Lower lobe of right lung (tissue), 2 donors: ENCODE measurements at regions not wholly inside any gene's neighbourhood (a gene's known extent, or its start where the extent isn't known, plus 50 kb on each side); places are given as distances from the start of the nearest gene placed in this dataset.

Experiments used
- ATAC-seq, 2 donors: fragments of 200-7000 bp; cut with Tn5 transposase; one replicate each; pipeline ENCODE4 v1.9.1; 2020 to 2022; ENCODE audit warnings: mild to moderate bottlenecking in 2 of 2, moderate library complexity in 2 of 2
- DNase-seq: peaks from one replicate; pipeline ENCODE4 v3.0.0-alpha.2; 2020
- H3K27ac ChIP-seq: fragments of 200-600 bp; one replicate; pipeline ENCODE4 v1.8.0; 2022
- H3K27me3 ChIP-seq: fragments of 200-600 bp; one replicate; pipeline ENCODE4 v1.8.0; 2022; ENCODE audit warnings: low read depth
- H3K36me3 ChIP-seq: fragments of 200-600 bp; one replicate; pipeline ENCODE4 v1.8.0; 2022; ENCODE audit warnings: mild to moderate bottlenecking
- H3K4me1 ChIP-seq: fragments of 200-600 bp; one replicate; pipeline ENCODE4 v1.8.0; 2022
- H3K4me3 ChIP-seq: fragments of 200-600 bp; one replicate; pipeline ENCODE4 v1.8.0; 2022; ENCODE audit warnings: mild to moderate bottlenecking
- H3K9me3 ChIP-seq: fragments of 200-600 bp; one replicate; pipeline ENCODE4 v1.8.0; 2022
- intact Hi-C: fragments of 100-400 bp; cut with DNase I; formaldehyde crosslinking; loops from one replicate; pipeline ENCODE4 v1.11.0; 2022
- TF ChIP-seq, protein P1 (sequence below): fragments of 200-600 bp; IDR thresholded peaks from one replicate; pipeline ENCODE4 v1.8.0; 2022; ENCODE audit warnings: antibody characterized with exemption, mild to moderate bottlenecking
- donor health status: DM: no; HTN: yes; CAD: no; lungs with severe emphysema.

DNA sequence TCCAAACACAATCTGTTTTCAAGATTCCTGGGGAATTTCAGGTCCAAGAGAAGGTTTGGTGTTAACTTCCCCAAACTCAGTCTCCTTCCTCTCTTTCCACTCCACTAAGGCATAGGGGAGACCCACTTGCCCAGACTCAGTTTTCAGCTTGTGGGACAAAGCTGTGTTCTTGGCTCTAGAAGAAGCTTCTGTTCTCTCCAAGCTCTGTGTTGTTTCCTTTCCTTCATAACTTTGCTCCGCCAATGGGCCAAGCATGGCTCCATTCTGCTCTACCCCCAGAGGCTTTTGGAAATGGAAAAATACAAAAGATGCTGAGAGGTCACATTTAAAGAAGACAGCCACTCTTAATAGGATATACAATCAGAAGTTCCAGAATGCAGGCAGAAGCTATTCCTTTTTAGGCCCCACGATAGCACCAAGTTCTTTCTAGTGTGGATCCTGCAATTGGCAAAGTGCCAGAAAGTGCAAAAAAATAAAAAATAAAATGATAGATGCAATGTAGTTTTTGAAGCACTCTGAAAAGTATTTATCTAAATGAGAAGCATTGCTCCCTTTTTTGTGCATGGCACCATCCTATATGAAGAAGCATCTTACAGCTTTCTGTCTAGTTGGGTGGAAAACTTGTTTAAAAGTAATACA, 510.1 kb downstream of the TXNL1 start:
- Histone ChIP-seq H3K4me3 (no peak overlapping the region), H3K27ac (no peak overlapping the region), H3K9me3 (no peaks in the 10 kb centered on the region), H3K4me1 (no peaks in the 10 kb centered on the region), H3K36me3 (no peaks in the 10 kb centered on the region), H3K27me3 (no peaks in the 10 kb centered on the region)
- no peak for DNase-seq
- intact Hi-C loops = no loop called here
- TF ChIP-seq, protein P1, sequence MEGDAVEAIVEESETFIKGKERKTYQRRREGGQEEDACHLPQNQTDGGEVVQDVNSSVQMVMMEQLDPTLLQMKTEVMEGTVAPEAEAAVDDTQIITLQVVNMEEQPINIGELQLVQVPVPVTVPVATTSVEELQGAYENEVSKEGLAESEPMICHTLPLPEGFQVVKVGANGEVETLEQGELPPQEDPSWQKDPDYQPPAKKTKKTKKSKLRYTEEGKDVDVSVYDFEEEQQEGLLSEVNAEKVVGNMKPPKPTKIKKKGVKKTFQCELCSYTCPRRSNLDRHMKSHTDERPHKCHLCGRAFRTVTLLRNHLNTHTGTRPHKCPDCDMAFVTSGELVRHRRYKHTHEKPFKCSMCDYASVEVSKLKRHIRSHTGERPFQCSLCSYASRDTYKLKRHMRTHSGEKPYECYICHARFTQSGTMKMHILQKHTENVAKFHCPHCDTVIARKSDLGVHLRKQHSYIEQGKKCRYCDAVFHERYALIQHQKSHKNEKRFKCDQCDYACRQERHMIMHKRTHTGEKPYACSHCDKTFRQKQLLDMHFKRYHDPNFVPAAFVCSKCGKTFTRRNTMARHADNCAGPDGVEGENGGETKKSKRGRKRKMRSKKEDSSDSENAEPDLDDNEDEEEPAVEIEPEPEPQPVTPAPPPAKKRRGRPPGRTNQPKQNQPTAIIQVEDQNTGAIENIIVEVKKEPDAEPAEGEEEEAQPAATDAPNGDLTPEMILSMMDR = no peak
- ATAC-seq = no peak

DNA sequence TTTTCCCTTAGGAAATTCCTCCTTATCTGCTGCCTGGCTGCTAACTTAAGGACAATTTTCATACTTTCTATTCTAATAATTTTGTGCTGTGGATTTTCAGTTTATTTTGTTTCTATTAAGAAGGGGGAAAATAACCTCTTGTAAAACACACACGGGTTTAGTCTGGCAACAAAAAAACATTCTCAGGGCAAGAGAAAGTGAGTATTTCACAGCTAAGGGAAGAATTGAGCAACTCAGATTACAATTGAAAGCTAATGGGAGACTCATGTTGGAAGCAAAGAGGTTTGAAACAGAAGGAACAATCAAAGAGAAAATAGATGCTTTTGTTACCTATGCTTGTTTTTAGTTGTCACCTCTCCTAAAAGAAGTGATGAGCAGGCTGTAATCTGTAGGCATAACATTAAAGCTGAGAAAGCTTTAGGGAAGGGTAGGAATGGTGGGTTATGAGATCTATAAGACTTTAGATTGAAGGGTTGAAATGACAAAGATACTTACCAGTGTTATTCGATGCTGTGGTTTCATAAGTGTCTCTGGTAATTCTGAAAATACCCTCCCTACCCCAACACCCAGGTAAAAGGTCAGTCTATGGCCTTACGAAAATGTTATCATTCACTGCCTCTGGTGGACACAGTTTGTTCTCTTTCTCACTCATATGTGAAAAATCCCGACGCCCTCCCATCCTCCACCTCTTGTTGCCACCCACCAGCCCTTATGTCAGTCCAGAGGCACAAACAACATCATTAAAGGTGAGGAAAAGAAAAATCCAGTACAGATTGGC, 510.9 kb downstream of the TXNL1 start:
- Histone ChIP-seq H3K4me1 (no peaks in the 10 kb centered on the region), H3K27me3 (no peaks in the 10 kb centered on the region), H3K4me3 (no peak overlapping the region), H3K36me3 (no peaks in the 10 kb centered on the region), H3K9me3 (no peaks in the 10 kb centered on the region), H3K27ac (no peak overlapping the region)
- ATAC-seq (no peak), DNase-seq (no peak)
- TF ChIP-seq, protein P1 = no peak
- intact Hi-C loops = no loop called here

DNA sequence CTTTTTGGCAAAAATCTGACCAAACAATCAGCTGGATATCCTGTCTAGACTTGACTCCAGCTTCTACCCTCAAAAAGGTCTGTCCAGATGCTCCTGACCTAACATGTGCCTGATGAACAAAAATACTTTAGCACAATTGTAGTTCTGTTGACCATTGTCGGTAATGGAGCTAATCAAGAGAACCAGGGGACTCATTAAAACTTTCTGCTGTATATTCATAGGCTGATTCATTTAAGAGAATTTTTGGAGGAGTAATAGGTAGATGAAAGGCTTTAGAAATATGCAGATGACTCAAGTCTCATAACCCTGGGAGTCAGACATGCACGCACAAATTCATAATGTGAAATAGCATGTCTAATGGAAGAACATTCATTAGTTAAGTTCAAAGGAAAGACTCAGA, 514.2 kb downstream of the TXNL1 start:
- H3K4me1 ChIP-seq = no peaks in the 10 kb centered on the region
- intact Hi-C loops = no loop called here
- H3K27me3 ChIP-seq = no peaks in the 10 kb centered on the region
- no peaks in the 10 kb centered on the region for H3K9me3 ChIP-seq
- no peak overlapping the region for H3K27ac ChIP-seq
- no peaks in the 10 kb centered on the region for H3K36me3 ChIP-seq
- ATAC-seq = no peak
- TF ChIP-seq, protein P1 = no peak
- H3K4me3 ChIP-seq = no peak overlapping the region
- no peak for DNase-seq

DNA sequence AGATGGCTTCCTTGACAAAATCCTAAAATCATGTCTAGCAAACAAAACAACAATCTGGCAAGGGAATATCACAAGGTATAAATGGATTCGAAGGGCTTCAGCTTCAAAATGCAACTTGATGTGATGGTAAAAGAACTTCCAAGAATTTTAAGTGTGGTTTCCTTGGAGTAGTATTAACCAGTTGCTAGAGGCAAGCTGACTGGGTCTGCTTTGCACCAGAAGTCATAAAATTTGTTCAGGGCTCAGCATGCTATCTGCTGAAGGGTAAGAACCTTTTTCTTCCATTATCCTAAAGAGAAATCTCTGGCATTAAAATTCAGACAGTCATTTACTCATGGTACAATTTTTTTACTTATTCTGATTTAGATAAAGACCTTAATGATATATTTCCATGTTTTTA, 516.7 kb downstream of the TXNL1 start:
- Histone ChIP-seq H3K4me1 (peaks cover 4% of the 10 kb centered on the region), H3K27me3 (no peaks in the 10 kb centered on the region), H3K4me3 (no peak overlapping the region), H3K36me3 (no peaks in the 10 kb centered on the region), H3K9me3 (no peaks in the 10 kb centered on the region), H3K27ac (no peak overlapping the region)
- intact Hi-C loops = no loop called here
- ATAC-seq = no peak
- TF ChIP-seq, protein P1 = no peak
- no peak for DNase-seq

DNA sequence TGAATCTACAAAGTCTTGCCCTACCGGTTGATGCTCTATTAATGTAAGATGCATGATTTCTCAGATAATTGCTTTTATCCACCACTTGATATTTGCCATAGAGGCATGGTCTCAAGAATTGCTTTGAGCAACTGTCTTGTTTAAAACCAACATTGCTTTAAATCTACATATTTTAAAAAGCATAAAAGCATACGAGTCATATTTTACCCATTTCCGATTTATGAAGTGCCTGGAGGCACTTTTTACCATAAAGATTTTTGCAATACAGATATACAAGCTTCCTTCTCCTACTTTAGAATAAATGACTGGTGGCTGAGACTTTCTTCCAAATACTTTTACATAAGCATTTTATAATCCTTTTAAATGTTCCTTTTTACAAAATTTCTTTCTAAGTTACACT, 517.6 kb downstream of the TXNL1 start:
- no peaks in the 10 kb centered on the region for H3K27me3 ChIP-seq

More for the DNA sequence above, 517.6 kb downstream of the TXNL1 start:
- no peaks in the 10 kb centered on the region for H3K9me3 ChIP-seq
- H3K4me3 ChIP-seq = no peak overlapping the region
- TF ChIP-seq, protein P1 = no peak
- no peak for ATAC-seq
- no peaks in the 10 kb centered on the region for H3K36me3 ChIP-seq
- intact Hi-C loops = no loop called here
- peaks cover 9% of the 10 kb centered on the region for H3K4me1 ChIP-seq
- no peak overlapping the region for H3K27ac ChIP-seq
- no peak for DNase-seq
